ENCODE measurements at regions not wholly inside any gene's neighbourhood (a gene's known extent, or its start where the extent isn't known, plus 50 kb on each side); places are given as distances from the start of the nearest gene placed in this dataset.

- Mint-ChIP-seq H3K27ac (ENCODE audit: unreplicated experiment) (no peak overlapping the region), H3K36me3 (ENCODE audit: low read depth) (no peaks in the 10 kb centered on the region), H3K4me1 (no peaks in the 10 kb centered on the region)
These were observed 92.4 kb upstream of the HES1 start for GRCh38 chr3:194043516-194043915.

GRCh38 chr3:194045289-194045688 lies 90.7 kb upstream of the HES1 start:
- no peak for TF ChIP-seq CTCF (conservative IDR thresholded peaks at IDR 0.05)
- DNase-seq (ENCODE audit: low read depth, low spot score): no peak
- Mint-ChIP-seq H3K27ac (ENCODE audit: unreplicated experiment) (no peak overlapping the region), H3K4me1 (no peaks in the 10 kb centered on the region), H3K36me3 (ENCODE audit: low read depth) (peaks cover 3% of the 10 kb centered on the region), H3K4me3 (no peak overlapping the region), H3K27me3 (ENCODE audit: low read depth) (peaks cover 3% of the 10 kb centered on the region), H3K9me3 (no peaks in the 10 kb centered on the region)

More at GRCh38 chr3:194043516-194043915, 92.4 kb upstream of the HES1 start:
- H3K27me3 Mint-ChIP-seq (ENCODE audit: low read depth): peaks cover 6% of the 10 kb centered on the region
- TF ChIP-seq CTCF (conservative IDR thresholded peaks at IDR 0.05): no peak
- DNase-seq (ENCODE audit: low read depth, low spot score): no peak
- no peaks in the 10 kb centered on the region for H3K9me3 Mint-ChIP-seq
- no peak overlapping the region for H3K4me3 Mint-ChIP-seq

GRCh38 chr3:194045919-194046318 lies 90.0 kb upstream of the HES1 start:
- TF ChIP-seq CTCF (conservative IDR thresholded peaks at IDR 0.05): no peak
- no peak for DNase-seq (ENCODE audit: low read depth, low spot score)
- peaks cover 3% of the 10 kb centered on the region for H3K27me3 Mint-ChIP-seq (ENCODE audit: low read depth)
- H3K4me3 Mint-ChIP-seq: no peak overlapping the region
- no peak overlapping the region for H3K27ac Mint-ChIP-seq (ENCODE audit: unreplicated experiment)
- peaks cover 3% of the 10 kb centered on the region for H3K36me3 Mint-ChIP-seq (ENCODE audit: low read depth)
- no peaks in the 10 kb centered on the region for H3K4me1 Mint-ChIP-seq
- H3K9me3 Mint-ChIP-seq: no peaks in the 10 kb centered on the region

GRCh38 chr3:194046531-194046930 lies 89.4 kb upstream of the HES1 start:
- Mint-ChIP-seq H3K4me3 (no peak overlapping the region), H3K9me3 (no peaks in the 10 kb centered on the region), H3K27me3 (ENCODE audit: low read depth) (peaks cover 3% of the 10 kb centered on the region), H3K27ac (ENCODE audit: unreplicated experiment) (no peak overlapping the region), H3K4me1 (no peaks in the 10 kb centered on the region), H3K36me3 (ENCODE audit: low read depth) (peaks cover 3% of the 10 kb centered on the region)
- no peak for DNase-seq (ENCODE audit: low read depth, low spot score)
- TF ChIP-seq CTCF (conservative IDR thresholded peaks at IDR 0.05): no peak

GRCh38 chr3:194046995-194047645 lies 88.8 kb upstream of the HES1 start:
- peaks cover 3% of the 10 kb centered on the region for H3K9me3 Mint-ChIP-seq
- no peaks in the 10 kb centered on the region for H3K4me1 Mint-ChIP-seq
- DNase-seq (ENCODE audit: low read depth, low spot score): no peak
- H3K4me3 Mint-ChIP-seq: no peak overlapping the region
- peaks cover 3% of the 10 kb centered on the region for H3K27me3 Mint-ChIP-seq (ENCODE audit: low read depth)
- peaks cover 6% of the 10 kb centered on the region for H3K36me3 Mint-ChIP-seq (ENCODE audit: low read depth)
- TF ChIP-seq CTCF (conservative IDR thresholded peaks at IDR 0.05): no peak
- no peak overlapping the region for H3K27ac Mint-ChIP-seq (ENCODE audit: unreplicated experiment)

All from neural crest cell (in vitro differentiated cells).